Mesenteric fat pad (tissue), 1 donor: ENCODE measurements at regions not wholly inside any gene's neighbourhood (a gene's known extent, or its start where the extent isn't known, plus 50 kb on each side); places are given as distances from the start of the nearest gene placed in this dataset.

ENCODE experiments used
- DNase-seq: peaks from one replicate; pipeline ENCODE4 v3.0.0-alpha.2; 2020; ENCODE audit warnings: low spot score
- donor health status: DM: yes; HTN: yes; CAD: no.

GRCh38 chr12:58765653-58766512 is 154.4 kb downstream of the LRIG3 start:
- no peak for DNase-seq

GRCh38 chr12:58766513-58766870 is 153.8 kb downstream of the LRIG3 start:
- DNase-seq: no peak

- DNase-seq: no peak
Measured at GRCh38 chr12:58767496-58767895, 152.8 kb downstream of the LRIG3 start.

GRCh38 chr12:58773986-58774385 is 146.3 kb downstream of the LRIG3 start:
- DNase-seq: no peak

GRCh38 chr12:58774731-58775130 is 145.6 kb downstream of the LRIG3 start:
- no peak for DNase-seq

GRCh38 chr12:58775396-58775795 is 144.9 kb downstream of the LRIG3 start:
- DNase-seq: no peak

GRCh38 chr12:58776144-58776543 is 144.2 kb downstream of the LRIG3 start:
- DNase-seq: no peak

- no peak for DNase-seq
Measured at GRCh38 chr12:58777815-58778214, 142.5 kb downstream of the LRIG3 start.

- no peak for DNase-seq
Measured at GRCh38 chr12:58781609-58782008, 138.7 kb downstream of the LRIG3 start.

GRCh38 chr12:58787021-58787760 is 133.1 kb downstream of the LRIG3 start:
- DNase-seq: no peak

GRCh38 chr12:58794859-58795258 is 125.4 kb downstream of the LRIG3 start:
- DNase-seq: no peak

GRCh38 chr12:58795825-58796224 is 124.5 kb downstream of the LRIG3 start:
- no peak for DNase-seq

- DNase-seq: no peak
Measured at GRCh38 chr12:58801986-58802385, 118.3 kb downstream of the LRIG3 start.

- DNase-seq: no peak
Measured at GRCh38 chr12:58803908-58804307, 116.4 kb downstream of the LRIG3 start.

- DNase-seq: no peak
Measured at GRCh38 chr12:58804749-58805148, 115.6 kb downstream of the LRIG3 start.

GRCh38 chr12:58809064-58809607 is 111.2 kb downstream of the LRIG3 start:
- no peak for DNase-seq

- DNase-seq: no peak
Measured at GRCh38 chr12:58811346-58811745, 109.0 kb downstream of the LRIG3 start.

- no peak for DNase-seq
Measured at GRCh38 chr12:58812214-58812613, 108.1 kb downstream of the LRIG3 start.

- DNase-seq: no peak
Measured at GRCh38 chr12:58814036-58814435, 106.3 kb downstream of the LRIG3 start.

GRCh38 chr12:58815235-58815634 is 105.1 kb downstream of the LRIG3 start:
- DNase-seq: no peak

- no peak for DNase-seq
Measured at GRCh38 chr12:58818546-58818945, 101.8 kb downstream of the LRIG3 start.

GRCh38 chr12:58819345-58819744 is 101.0 kb downstream of the LRIG3 start:
- no peak for DNase-seq
